Cardiac muscle cell (in vitro differentiated cells and primary cell): ENCODE measurements at regions not wholly inside any gene's neighbourhood (a gene's known extent, or its start where the extent isn't known, plus 50 kb on each side); places are given as distances from the start of the nearest gene placed in this dataset.
A peak's percentile ranks its signal among the peaks of the same experiment; 100 is the strongest.
"Not testable (repeated sequence)": the region's sequence is repeated elsewhere in the genome, so short reads cannot be mapped to it uniquely, and the experiment has no call there.

ENCODE experiments used
- DNase-seq, 2 donors: peaks; one replicate each; pipeline versions ENCODE4 v3.0.0 to v3.0.0-alpha.2; 2010 to 2017; ENCODE audit warnings: low read depth in 1 of 2, low spot score in 1 of 2
- H3K27ac ChIP-seq: fragments of 200-600 bp; sonication (generic); 2 replicates; pipeline ENCODE4 v1.5.1; 2016
- H3K27me3 ChIP-seq: fragments of 200-600 bp; sonication (generic); 2 replicates; pipeline ENCODE4 v1.6.0; 2016; ENCODE audit warnings: control low read depth
- H3K36me3 ChIP-seq: fragments of 200-600 bp; sonication (generic); 2 replicates; pipeline ENCODE4 v1.5.1; 2016; ENCODE audit warnings: control low read depth
- H3K4me1 ChIP-seq: fragments of 200-600 bp; sonication (generic); 2 replicates; pipeline ENCODE4 v1.8.1; 2017; ENCODE audit warnings: low read depth, mild to moderate bottlenecking, mixed run types
- H3K4me3 ChIP-seq: fragments of 200-600 bp; sonication (generic); 2 replicates; pipeline ENCODE4 v1.5.1; 2016; ENCODE audit warnings: mild to moderate bottlenecking
- H3K9me3 ChIP-seq: fragments of 200-600 bp; sonication (generic); 2 replicates; pipeline ENCODE4 v1.5.1; 2017; ENCODE audit warnings: low read depth, mild to moderate bottlenecking, control low read depth
- TF ChIP-seq, protein P1 (sequence below): IDR thresholded peaks from 2 replicates; pipeline ENCODE4 v1.5.1; 2012; ENCODE audit warnings: low read depth, mild to moderate bottlenecking, low read length

DNA sequence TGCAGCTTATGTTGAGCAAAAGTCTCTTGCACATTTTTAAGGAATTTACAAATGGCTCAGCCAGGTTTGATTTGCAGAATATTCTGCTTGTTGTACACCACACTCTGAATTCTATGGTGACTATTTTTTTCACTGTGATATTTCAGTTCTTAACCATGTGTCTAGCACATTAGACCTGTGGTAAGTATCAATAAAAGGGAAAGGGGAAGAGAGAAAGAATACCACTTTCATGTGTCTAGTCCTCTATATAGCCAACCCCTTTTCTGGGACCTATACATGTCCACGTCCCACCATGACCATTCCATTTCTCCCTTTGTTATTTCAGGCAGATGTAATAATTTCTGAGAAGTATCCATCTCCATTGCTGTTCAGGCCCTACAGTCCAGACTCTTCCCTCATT lies 121.3 kb upstream of the PNPLA4 start:
- Histone ChIP-seq H3K4me3 (no peak overlapping the region), H3K27ac (peak overlapping the region; percentile 71), H3K27me3 (no peaks in the 10 kb centered on the region), H3K9me3 (no peaks in the 10 kb centered on the region), H3K36me3 (no peaks in the 10 kb centered on the region), H3K4me1 (peaks cover 35% of the 10 kb centered on the region)
- TF ChIP-seq, protein P1, sequence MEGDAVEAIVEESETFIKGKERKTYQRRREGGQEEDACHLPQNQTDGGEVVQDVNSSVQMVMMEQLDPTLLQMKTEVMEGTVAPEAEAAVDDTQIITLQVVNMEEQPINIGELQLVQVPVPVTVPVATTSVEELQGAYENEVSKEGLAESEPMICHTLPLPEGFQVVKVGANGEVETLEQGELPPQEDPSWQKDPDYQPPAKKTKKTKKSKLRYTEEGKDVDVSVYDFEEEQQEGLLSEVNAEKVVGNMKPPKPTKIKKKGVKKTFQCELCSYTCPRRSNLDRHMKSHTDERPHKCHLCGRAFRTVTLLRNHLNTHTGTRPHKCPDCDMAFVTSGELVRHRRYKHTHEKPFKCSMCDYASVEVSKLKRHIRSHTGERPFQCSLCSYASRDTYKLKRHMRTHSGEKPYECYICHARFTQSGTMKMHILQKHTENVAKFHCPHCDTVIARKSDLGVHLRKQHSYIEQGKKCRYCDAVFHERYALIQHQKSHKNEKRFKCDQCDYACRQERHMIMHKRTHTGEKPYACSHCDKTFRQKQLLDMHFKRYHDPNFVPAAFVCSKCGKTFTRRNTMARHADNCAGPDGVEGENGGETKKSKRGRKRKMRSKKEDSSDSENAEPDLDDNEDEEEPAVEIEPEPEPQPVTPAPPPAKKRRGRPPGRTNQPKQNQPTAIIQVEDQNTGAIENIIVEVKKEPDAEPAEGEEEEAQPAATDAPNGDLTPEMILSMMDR, result no peak
- DNase-seq, result no peak

DNA sequence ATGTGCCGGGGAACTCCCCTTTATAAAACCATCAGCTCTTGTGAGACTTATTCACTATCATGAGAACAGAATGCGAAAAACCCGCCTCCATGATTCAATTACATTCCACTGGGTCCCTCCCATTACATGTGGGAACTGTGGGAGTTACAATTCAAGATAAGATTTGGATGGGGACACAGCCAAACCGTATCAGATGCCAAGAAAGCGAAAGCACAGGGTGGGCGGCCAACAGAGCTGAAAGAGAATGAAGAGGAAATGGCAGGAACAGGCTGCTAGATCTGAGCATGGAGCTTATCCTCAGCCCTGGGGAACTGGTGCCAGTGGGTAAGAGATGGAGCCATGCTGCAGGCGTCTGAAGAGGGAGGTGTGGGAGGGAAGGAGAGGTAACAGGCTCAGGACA lies 117.7 kb upstream of the PNPLA4 start:
- peak in 1 of 2 donors; percentile 74 for DNase-seq
- no peaks in the 10 kb centered on the region for H3K27me3 ChIP-seq
- no peak overlapping the region for H3K27ac ChIP-seq
- peaks cover 27% of the 10 kb centered on the region for H3K4me1 ChIP-seq
- no peaks in the 10 kb centered on the region for H3K9me3 ChIP-seq
- H3K36me3 ChIP-seq, result no peaks in the 10 kb centered on the region
- TF ChIP-seq, protein P1, result no peak
- no peak overlapping the region for H3K4me3 ChIP-seq

- no peaks in the 10 kb centered on the region for H3K36me3 ChIP-seq
- TF ChIP-seq, protein P1, result no peak
Observed at GRCh38 chrX:8043546-8043945, 116.3 kb upstream of the PNPLA4 start.

GRCh38 chrX:8043121-8043520 lies 115.9 kb upstream of the PNPLA4 start:
- TF ChIP-seq, protein P1, result no peak
- H3K9me3 ChIP-seq, result no peaks in the 10 kb centered on the region
- peaks cover 28% of the 10 kb centered on the region for H3K4me1 ChIP-seq
- H3K27me3 ChIP-seq, result no peaks in the 10 kb centered on the region
- no peaks in the 10 kb centered on the region for H3K36me3 ChIP-seq
- DNase-seq, result no peak
- no peak overlapping the region for H3K4me3 ChIP-seq
- H3K27ac ChIP-seq, result no peak overlapping the region

More at GRCh38 chrX:8043546-8043945, 116.3 kb upstream of the PNPLA4 start:
- DNase-seq, result no peak
- no peak overlapping the region for H3K27ac ChIP-seq
- no peak overlapping the region for H3K4me3 ChIP-seq
- no peaks in the 10 kb centered on the region for H3K27me3 ChIP-seq
- no peaks in the 10 kb centered on the region for H3K9me3 ChIP-seq
- H3K4me1 ChIP-seq, result peaks cover 24% of the 10 kb centered on the region

GRCh38 chrX:8042304-8042703 lies 115.1 kb upstream of the PNPLA4 start:
- Histone ChIP-seq H3K27me3 (no peaks in the 10 kb centered on the region), H3K4me1 (peaks cover 36% of the 10 kb centered on the region), H3K27ac (no peak overlapping the region), H3K4me3 (no peak overlapping the region), H3K9me3 (no peaks in the 10 kb centered on the region), H3K36me3 (no peaks in the 10 kb centered on the region)
- TF ChIP-seq, protein P1, result no peak
- no peak for DNase-seq

GRCh38 chrX:8039711-8040110 lies 112.5 kb upstream of the PNPLA4 start:
- peaks cover 54% of the 10 kb centered on the region for H3K4me1 ChIP-seq
- H3K27ac ChIP-seq, H3K4me3 ChIP-seq, DNase-seq, H3K27me3 ChIP-seq, H3K36me3 ChIP-seq, H3K9me3 ChIP-seq: not testable (repeated sequence)
